Spleen (tissue), 11 donors: ENCODE measurements at regions not wholly inside any gene's neighbourhood (a gene's known extent, or its start where the extent isn't known, plus 50 kb on each side); places are given as distances from the start of the nearest gene placed in this dataset.

Experiments
- DNase-seq: peaks from one replicate; pipeline ENCODE4 v3.0.0-alpha.2; 2020
- H3K27ac ChIP-seq, 8 donors: fragments of 200-600 bp; sonication (generic) in 7 of 8; 1 replicate in 4 of 8; 2 replicates in 4 of 8; pipeline versions ENCODE4 v1.5.0 to v1.8.0; 2016 to 2021; ENCODE audit warnings: inconsistent platforms in 4 of 8, mild to moderate bottlenecking in 4 of 8, moderate library complexity in 1 of 8
- H3K27me3 ChIP-seq, 7 donors: fragments of 200-600 bp; sonication (generic) in 6 of 7; replicated peaks in 1 of 7; 1 replicate in 4 of 7; 2 replicates in 3 of 7; pipeline versions ENCODE4 v1.5.0 to v1.8.0; 2016 to 2021; ENCODE audit warnings: inconsistent platforms in 3 of 7, mild to moderate bottlenecking in 1 of 7
- H3K36me3 ChIP-seq, 6 donors: fragments of 200-600 bp; sonication (generic) in 5 of 6; 1 replicate in 4 of 6; 2 replicates in 2 of 6; pipeline versions ENCODE4 v1.5.0 to v1.8.0; 2016 to 2021; ENCODE audit warnings: inconsistent platforms in 2 of 6
- H3K4me1 ChIP-seq, 6 donors: fragments of 200-600 bp; sonication (generic) in 5 of 6; 1 replicate in 3 of 6; 2 replicates in 3 of 6; pipeline versions ENCODE4 v1.5.0 to v1.8.0; 2016 to 2021; ENCODE audit warnings: inconsistent platforms in 3 of 6
- H3K4me3 ChIP-seq, 8 donors: fragments of 200-600 bp; sonication (generic) in 7 of 8; 1 replicate in 4 of 8; 2 replicates in 4 of 8; pipeline versions ENCODE4 v1.5.0 to v1.8.0; 2016 to 2021; ENCODE audit warnings: inconsistent platforms in 4 of 8, mild to moderate bottlenecking in 4 of 8, moderate library complexity in 2 of 8
- H3K9me3 ChIP-seq, 8 donors: fragments of 200-600 bp; sonication (generic) in 7 of 8; 1 replicate in 4 of 8; 2 replicates in 4 of 8; pipeline versions ENCODE4 v1.5.0 to v1.8.0; 2016 to 2021; ENCODE audit warnings: inconsistent platforms in 4 of 8
- POLR2A ChIP-seq, 3 donors: fragments of 450-650 bp; IDR thresholded peaks; one replicate each; pipeline ENCODE4 v1.5.1; 2017; ENCODE audit warnings: antibody characterized with exemption in 3 of 3, mild to moderate bottlenecking in 1 of 3
- POLR2AphosphoS5 ChIP-seq, 3 donors: sonication (generic); formaldehyde crosslinking; IDR thresholded peaks; one replicate each; pipeline ENCODE4 v1.5.1; 2017; ENCODE audit warnings: antibody characterized with exemption in 3 of 3
- WGBS, 5 donors: extraction: QIAGEN DNeasy Blood & Tissue Kit in 3 of 5; methylation state at CpG; one replicate each; pipeline versions ENCODE4 v1.1.5 to v1.1.7; 2013 to 2018; 5-methylcytosine and 5-hydroxymethylcytosine counted together
- intact Hi-C: fragments of 100-400 bp; cut with DNase I; formaldehyde crosslinking; loops from one replicate; pipeline ENCODE4 v1.15.0; 2023; ENCODE audit warnings: low total_unique reads
- TF ChIP-seq, protein P1 (sequence below), 11 experiments: fragments of 200-600 bp in 7 of 11; fragments of 450-650 bp in 4 of 11; sonication (generic) in 4 of 11; IDR thresholded peaks in 8 of 11; conservative IDR thresholded peaks in 3 of 11; 1 replicate in 7 of 11; 2 replicates in 4 of 11; pipeline versions ENCODE4 v1.4.0 to v1.8.0; 2016 to 2021; ENCODE audit warnings: antibody characterized with exemption in 11 of 11, inconsistent platforms in 4 of 11, mild to moderate bottlenecking in 1 of 11
- donor health status: healthy with polysubstance abuse.
- donor health status: DM: no; HTN: no; CAD: no; lungs with moderate emphysema.
- donor health status: DM: no; HTN: no; CAD: no.
- donor health status: Bipolar disorder and iron deficiency.
- donor health status: healthy.
- donor health status: DM: no; HTN: no; CAD: no.
- donor health status: DM: yes; HTN: yes; CAD: no.

DNA sequence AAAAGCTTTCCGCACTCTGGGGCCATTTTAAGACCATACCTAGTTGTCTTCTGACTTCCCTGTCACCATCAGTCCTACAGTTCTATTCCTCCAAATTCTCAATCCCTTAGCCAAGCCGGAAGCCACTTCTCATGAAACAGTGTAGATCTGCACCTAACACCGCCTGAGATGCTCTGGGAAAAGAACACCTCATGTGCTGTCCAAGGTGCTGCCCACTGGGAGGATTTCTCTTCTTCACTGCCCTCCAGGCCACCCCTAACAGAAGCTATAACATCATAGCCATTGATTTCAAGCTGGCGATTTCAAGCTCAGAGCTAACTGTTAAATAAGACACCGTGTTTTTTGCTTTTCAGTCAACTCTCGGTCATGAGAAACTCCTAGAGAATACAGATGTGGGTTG is 559.3 kb downstream of the CCDC171 start:
- Histone ChIP-seq H3K9me3 (no peaks in the 10 kb centered on the region), H3K27ac (no peak overlapping the region), H3K36me3 (no peaks in the 10 kb centered on the region), H3K4me3 (no peak overlapping the region), H3K27me3 (no peaks in the 10 kb centered on the region), H3K4me1 (no peaks in the 10 kb centered on the region)
- no peak for DNase-seq
- no peak for TF ChIP-seq POLR2AphosphoS5 (IDR thresholded peaks at IDR 0.05)
- 85 to 95% (median 87%) methylated on average over 6 of the region's 6 CpGs for WGBS, 5 donors
- intact Hi-C loops, result no loop called here

- Histone ChIP-seq H3K9me3 (no peaks in the 10 kb centered on the region), H3K27ac (no peak overlapping the region), H3K36me3 (no peaks in the 10 kb centered on the region), H3K4me3 (no peak overlapping the region), H3K4me1 (no peaks in the 10 kb centered on the region), H3K27me3 (no peaks in the 10 kb centered on the region)
- intact Hi-C loops, result no loop called here
- WGBS, 5 donors, result 83 to 100% (median 92%) methylated on average over 1 of the region's 1 CpG
- no peak for DNase-seq
- TF ChIP-seq POLR2A (IDR thresholded peaks at IDR 0.05), result no peak
- no peak for TF ChIP-seq POLR2AphosphoS5 (IDR thresholded peaks at IDR 0.05)
- TF ChIP-seq, protein P1, sequence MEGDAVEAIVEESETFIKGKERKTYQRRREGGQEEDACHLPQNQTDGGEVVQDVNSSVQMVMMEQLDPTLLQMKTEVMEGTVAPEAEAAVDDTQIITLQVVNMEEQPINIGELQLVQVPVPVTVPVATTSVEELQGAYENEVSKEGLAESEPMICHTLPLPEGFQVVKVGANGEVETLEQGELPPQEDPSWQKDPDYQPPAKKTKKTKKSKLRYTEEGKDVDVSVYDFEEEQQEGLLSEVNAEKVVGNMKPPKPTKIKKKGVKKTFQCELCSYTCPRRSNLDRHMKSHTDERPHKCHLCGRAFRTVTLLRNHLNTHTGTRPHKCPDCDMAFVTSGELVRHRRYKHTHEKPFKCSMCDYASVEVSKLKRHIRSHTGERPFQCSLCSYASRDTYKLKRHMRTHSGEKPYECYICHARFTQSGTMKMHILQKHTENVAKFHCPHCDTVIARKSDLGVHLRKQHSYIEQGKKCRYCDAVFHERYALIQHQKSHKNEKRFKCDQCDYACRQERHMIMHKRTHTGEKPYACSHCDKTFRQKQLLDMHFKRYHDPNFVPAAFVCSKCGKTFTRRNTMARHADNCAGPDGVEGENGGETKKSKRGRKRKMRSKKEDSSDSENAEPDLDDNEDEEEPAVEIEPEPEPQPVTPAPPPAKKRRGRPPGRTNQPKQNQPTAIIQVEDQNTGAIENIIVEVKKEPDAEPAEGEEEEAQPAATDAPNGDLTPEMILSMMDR (IDR thresholded peaks at IDR 0.05 in 8 of 11, conservative IDR thresholded peaks at IDR 0.05 in 3 of 11), result no peak
These were observed 563.2 kb downstream of the CCDC171 start for GRCh38 chr9:16115994-16116393.

GRCh38 chr9:16118043-16118442 is 565.2 kb downstream of the CCDC171 start:
- no peaks in the 10 kb centered on the region for H3K36me3 ChIP-seq
- WGBS, 5 donors, result 81 to 91% (median 85%) methylated on average over 2 of the region's 2 CpGs

GRCh38 chr9:16119261-16120230 is 566.7 kb downstream of the CCDC171 start:
- Histone ChIP-seq H3K4me1 (no peaks in the 10 kb centered on the region), H3K36me3 (no peaks in the 10 kb centered on the region), H3K27ac (no peak overlapping the region), H3K9me3 (no peaks in the 10 kb centered on the region), H3K4me3 (no peak overlapping the region), H3K27me3 (no peaks in the 10 kb centered on the region)
- TF ChIP-seq POLR2AphosphoS5 (IDR thresholded peaks at IDR 0.05) (no peak), POLR2A (IDR thresholded peaks at IDR 0.05) (no peak)
- TF ChIP-seq, protein P1 (IDR thresholded peaks at IDR 0.05 in 8 of 11, conservative IDR thresholded peaks at IDR 0.05 in 3 of 11), result no peak
- no peak for DNase-seq
- WGBS, 5 donors, result 78 to 86% (median 79%) methylated on average over 7 of the region's 7 CpGs
- intact Hi-C loops, result no loop called here

More at GRCh38 chr9:16118043-16118442, 565.2 kb downstream of the CCDC171 start:
- Histone ChIP-seq H3K9me3 (no peaks in the 10 kb centered on the region), H3K4me1 (no peaks in the 10 kb centered on the region), H3K27me3 (no peaks in the 10 kb centered on the region), H3K27ac (no peak overlapping the region), H3K4me3 (no peak overlapping the region)
- no peak for DNase-seq
- intact Hi-C loops, result no loop called here
- TF ChIP-seq POLR2A (IDR thresholded peaks at IDR 0.05), result no peak
- TF ChIP-seq, protein P1 (IDR thresholded peaks at IDR 0.05 in 8 of 11, conservative IDR thresholded peaks at IDR 0.05 in 3 of 11), result no peak
- TF ChIP-seq POLR2AphosphoS5 (IDR thresholded peaks at IDR 0.05), result no peak
